Stimulated activated CD4-positive, alpha-beta T cell treated with anti-CD3 and anti-CD28 coated beads, Interleukin-12 subunit alpha, Interleukin-12 subunit beta, amount 100 ng/mL, for 4 hours (primary cell): ENCODE measurements at regions not wholly inside any gene's neighbourhood (a gene's known extent, or its start where the extent isn't known, plus 50 kb on each side); places are given as distances from the start of the nearest gene placed in this dataset.
"Not testable (repeated sequence)": the region's sequence is repeated elsewhere in the genome, so short reads cannot be mapped to it uniquely, and the experiment has no call there.

ENCODE experiments used
- DNase-seq: peaks from one replicate; pipeline ENCODE4 v3.0.0-alpha.2; 2020

GRCh38 chr4:160257318-160257717 is 1154.4 kb downstream of the RAPGEF2 start:
- no peak for DNase-seq

- no peak for DNase-seq
These were observed 1162.1 kb downstream of the RAPGEF2 start for GRCh38 chr4:160265014-160265413.

GRCh38 chr4:160265836-160266235 is 1163.0 kb downstream of the RAPGEF2 start:
- no peak for DNase-seq

GRCh38 chr4:160276785-160277325 is 1174.0 kb downstream of the RAPGEF2 start:
- DNase-seq, result no peak

GRCh38 chr4:160283081-160283480 is 1180.2 kb downstream of the RAPGEF2 start:
- no peak for DNase-seq

- DNase-seq, result no peak
These were observed 1181.6 kb downstream of the RAPGEF2 start for GRCh38 chr4:160284516-160284915.

GRCh38 chr4:160286051-160286450 is 1183.2 kb downstream of the RAPGEF2 start:
- no peak for DNase-seq

- no peak for DNase-seq
These were observed 1193.6 kb downstream of the RAPGEF2 start for GRCh38 chr4:160296476-160296875.

GRCh38 chr4:160299177-160299576 is 1196.3 kb downstream of the RAPGEF2 start:
- DNase-seq, result no peak

GRCh38 chr4:160299608-160300007 is 1196.7 kb downstream of the RAPGEF2 start:
- DNase-seq, result no peak

- DNase-seq, result no peak
These were observed 1213.2 kb downstream of the RAPGEF2 start for GRCh38 chr4:160316036-160316435.

GRCh38 chr4:160318567-160319220 is 1215.8 kb downstream of the RAPGEF2 start:
- DNase-seq, result no peak

GRCh38 chr4:160319221-160319867 is 1216.5 kb downstream of the RAPGEF2 start:
- DNase-seq, result no peak

GRCh38 chr4:160319868-160320260 is 1217.0 kb downstream of the RAPGEF2 start:
- no peak for DNase-seq

GRCh38 chr4:160326110-160326509 is 1223.2 kb downstream of the RAPGEF2 start:
- no peak for DNase-seq

GRCh38 chr4:160347197-160347596 is 1244.3 kb downstream of the RAPGEF2 start:
- DNase-seq, result no peak

- no peak for DNase-seq
These were observed 1248.1 kb downstream of the RAPGEF2 start for GRCh38 chr4:160350944-160351343.

- DNase-seq, result no peak
These were observed 1249.8 kb downstream of the RAPGEF2 start for GRCh38 chr4:160352637-160353036.

GRCh38 chr4:160353548-160353947 is 1250.7 kb downstream of the RAPGEF2 start:
- no peak for DNase-seq

GRCh38 chr4:160362478-160362877 is 1259.6 kb downstream of the RAPGEF2 start:
- no peak for DNase-seq

- no peak for DNase-seq
These were observed 1261.3 kb downstream of the RAPGEF2 start for GRCh38 chr4:160364217-160364616.

- not testable (repeated sequence) for DNase-seq
These were observed 1261.8 kb downstream of the RAPGEF2 start for GRCh38 chr4:160364665-160365064.

GRCh38 chr4:160365383-160365782 is 1262.5 kb downstream of the RAPGEF2 start:
- DNase-seq, result not testable (repeated sequence)

GRCh38 chr4:160370046-160370445 is 1267.2 kb downstream of the RAPGEF2 start:
- no peak for DNase-seq

- no peak for DNase-seq
These were observed 1268.6 kb downstream of the RAPGEF2 start for GRCh38 chr4:160371446-160371845.
